ENCODE measurements at regions not wholly inside any gene's neighbourhood (a gene's known extent, or its start where the extent isn't known, plus 50 kb on each side); places are given as distances from the start of the nearest gene placed in this dataset.

GRCh38 chr2:133953524-133953923, 300.3 kb upstream of the MGAT5 start:
- TF ChIP-seq, protein P1, sequence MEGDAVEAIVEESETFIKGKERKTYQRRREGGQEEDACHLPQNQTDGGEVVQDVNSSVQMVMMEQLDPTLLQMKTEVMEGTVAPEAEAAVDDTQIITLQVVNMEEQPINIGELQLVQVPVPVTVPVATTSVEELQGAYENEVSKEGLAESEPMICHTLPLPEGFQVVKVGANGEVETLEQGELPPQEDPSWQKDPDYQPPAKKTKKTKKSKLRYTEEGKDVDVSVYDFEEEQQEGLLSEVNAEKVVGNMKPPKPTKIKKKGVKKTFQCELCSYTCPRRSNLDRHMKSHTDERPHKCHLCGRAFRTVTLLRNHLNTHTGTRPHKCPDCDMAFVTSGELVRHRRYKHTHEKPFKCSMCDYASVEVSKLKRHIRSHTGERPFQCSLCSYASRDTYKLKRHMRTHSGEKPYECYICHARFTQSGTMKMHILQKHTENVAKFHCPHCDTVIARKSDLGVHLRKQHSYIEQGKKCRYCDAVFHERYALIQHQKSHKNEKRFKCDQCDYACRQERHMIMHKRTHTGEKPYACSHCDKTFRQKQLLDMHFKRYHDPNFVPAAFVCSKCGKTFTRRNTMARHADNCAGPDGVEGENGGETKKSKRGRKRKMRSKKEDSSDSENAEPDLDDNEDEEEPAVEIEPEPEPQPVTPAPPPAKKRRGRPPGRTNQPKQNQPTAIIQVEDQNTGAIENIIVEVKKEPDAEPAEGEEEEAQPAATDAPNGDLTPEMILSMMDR (IDR thresholded peaks at IDR 0.05): no peak
- TF ChIP-seq POLR2A (IDR thresholded peaks at IDR 0.05): no peak
- TF ChIP-seq POLR2AphosphoS5 (IDR thresholded peaks at IDR 0.05): no peak
- TF ChIP-seq EP300 (IDR thresholded peaks at IDR 0.05; ENCODE audit: low read depth): no peak
